GM06990 (cell line): ENCODE measurements at regions not wholly inside any gene's neighbourhood (a gene's known extent, or its start where the extent isn't known, plus 50 kb on each side); places are given as distances from the start of the nearest gene placed in this dataset.

Source experiments
- DNase-seq: peaks from one replicate; pipeline ENCODE4 v3.0.0-alpha.2; 2011; ENCODE audit not compliant: insufficient read length; ENCODE audit errors: extremely low read depth
- H3K27me3 ChIP-seq: replicated peaks from 2 replicates; pipeline ENCODE4 v1.6.0; 2011; ENCODE audit warnings: low read length; ENCODE audit not compliant: control insufficient read depth, insufficient read depth
- H3K36me3 ChIP-seq: 2 replicates; pipeline ENCODE4 v1.5.1; 2011; ENCODE audit warnings: low read length; ENCODE audit not compliant: control insufficient read depth, insufficient read depth
- H3K4me3 ChIP-seq: replicated peaks from 2 replicates; pipeline ENCODE4 v1.5.1; 2011; ENCODE audit warnings: low read depth, mild to moderate bottlenecking, control low read depth, low read length
- TF ChIP-seq, protein P1 (sequence below): IDR thresholded peaks from 2 replicates; pipeline ENCODE4 v1.5.1; 2011; ENCODE audit warnings: low read length, control low read depth, mild to moderate bottlenecking, inconsistent platforms; ENCODE audit not compliant: insufficient read depth, poor library complexity, severe bottlenecking

DNA sequence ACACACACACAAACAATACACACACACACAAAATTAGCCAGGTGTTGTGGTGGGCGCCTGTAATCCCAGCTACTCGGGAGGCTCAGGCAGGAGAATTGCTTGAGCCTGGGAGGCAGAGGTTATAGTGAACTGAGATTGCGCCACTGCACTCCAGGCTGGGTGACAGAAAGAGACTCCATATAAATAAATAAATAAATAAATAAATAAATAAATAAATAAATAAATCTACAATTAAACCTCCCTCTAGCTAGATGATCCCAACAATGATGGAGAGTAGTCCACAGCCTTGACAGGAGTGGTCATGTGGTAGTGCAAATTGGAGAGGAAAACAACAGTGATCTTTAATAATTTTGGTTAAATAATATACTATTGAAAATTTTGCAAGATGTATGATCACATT, 1739.0 kb upstream of the C9orf72 start:
- no peak for DNase-seq
- Histone ChIP-seq H3K27me3 (no peaks in the 10 kb centered on the region), H3K4me3 (no peak overlapping the region), H3K36me3 (no peaks in the 10 kb centered on the region)
- TF ChIP-seq, protein P1, sequence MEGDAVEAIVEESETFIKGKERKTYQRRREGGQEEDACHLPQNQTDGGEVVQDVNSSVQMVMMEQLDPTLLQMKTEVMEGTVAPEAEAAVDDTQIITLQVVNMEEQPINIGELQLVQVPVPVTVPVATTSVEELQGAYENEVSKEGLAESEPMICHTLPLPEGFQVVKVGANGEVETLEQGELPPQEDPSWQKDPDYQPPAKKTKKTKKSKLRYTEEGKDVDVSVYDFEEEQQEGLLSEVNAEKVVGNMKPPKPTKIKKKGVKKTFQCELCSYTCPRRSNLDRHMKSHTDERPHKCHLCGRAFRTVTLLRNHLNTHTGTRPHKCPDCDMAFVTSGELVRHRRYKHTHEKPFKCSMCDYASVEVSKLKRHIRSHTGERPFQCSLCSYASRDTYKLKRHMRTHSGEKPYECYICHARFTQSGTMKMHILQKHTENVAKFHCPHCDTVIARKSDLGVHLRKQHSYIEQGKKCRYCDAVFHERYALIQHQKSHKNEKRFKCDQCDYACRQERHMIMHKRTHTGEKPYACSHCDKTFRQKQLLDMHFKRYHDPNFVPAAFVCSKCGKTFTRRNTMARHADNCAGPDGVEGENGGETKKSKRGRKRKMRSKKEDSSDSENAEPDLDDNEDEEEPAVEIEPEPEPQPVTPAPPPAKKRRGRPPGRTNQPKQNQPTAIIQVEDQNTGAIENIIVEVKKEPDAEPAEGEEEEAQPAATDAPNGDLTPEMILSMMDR = no peak

DNA sequence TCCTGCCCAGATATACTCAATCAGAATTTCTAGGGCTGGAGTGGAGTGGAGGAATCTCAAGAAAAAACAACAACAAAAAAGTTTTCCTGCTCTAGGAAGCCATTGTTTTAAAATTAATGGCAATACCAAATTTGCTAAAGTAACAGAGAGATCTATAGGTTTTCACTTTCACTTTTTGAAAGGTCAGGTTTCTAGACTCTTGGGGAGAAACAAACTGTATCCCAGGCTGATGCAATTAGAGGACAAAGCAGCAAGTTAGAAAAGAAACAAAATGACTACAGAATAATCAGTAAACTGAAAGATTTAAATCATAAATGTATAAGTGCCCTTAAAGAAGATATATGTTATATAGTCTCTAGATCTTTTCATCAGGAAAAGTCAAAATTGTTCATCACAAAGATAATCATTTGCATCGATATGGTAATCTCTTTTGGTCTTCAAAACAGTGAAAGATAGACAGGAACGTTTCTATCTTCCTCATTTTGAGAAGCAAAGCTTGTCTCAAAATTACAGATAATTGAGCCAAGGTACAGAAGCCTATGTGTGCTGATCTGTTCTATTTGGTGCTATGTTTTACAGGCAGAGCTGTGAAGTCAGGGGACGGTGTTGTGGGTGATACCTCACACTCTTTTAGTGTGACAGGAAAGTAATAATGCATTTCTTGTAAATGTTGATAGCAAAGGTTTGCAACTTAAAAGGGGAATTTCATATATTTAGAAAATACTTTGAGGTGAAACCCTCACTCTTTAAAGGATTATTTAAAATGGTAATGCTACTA, 1746.6 kb upstream of the C9orf72 start:
- DNase-seq = no peak
- Histone ChIP-seq H3K4me3 (no peak overlapping the region), H3K36me3 (no peaks in the 10 kb centered on the region), H3K27me3 (no peaks in the 10 kb centered on the region)
- TF ChIP-seq, protein P1 = no peak

DNA sequence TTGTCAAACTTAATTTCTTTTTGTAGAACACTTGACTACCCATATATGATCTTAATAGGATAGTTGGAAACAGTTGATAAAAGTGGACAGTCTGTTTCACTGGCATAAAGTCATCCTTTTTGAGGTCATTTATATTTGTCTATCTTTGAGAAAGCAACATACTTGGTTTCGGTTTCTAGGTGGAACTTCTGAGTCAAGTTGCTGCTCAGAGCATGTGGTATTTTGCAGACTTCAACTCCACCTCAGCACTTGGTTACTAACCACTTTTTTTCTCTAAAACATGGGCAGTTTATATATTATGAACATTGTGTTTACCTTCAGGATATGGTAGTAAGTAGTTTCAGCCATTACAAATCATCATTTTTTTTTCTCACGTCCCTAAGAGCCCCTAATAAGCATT, 1749.0 kb upstream of the C9orf72 start:
- no peak for DNase-seq
- Histone ChIP-seq H3K36me3 (no peaks in the 10 kb centered on the region), H3K4me3 (no peak overlapping the region), H3K27me3 (no peaks in the 10 kb centered on the region)
- TF ChIP-seq, protein P1 = no peak

DNA sequence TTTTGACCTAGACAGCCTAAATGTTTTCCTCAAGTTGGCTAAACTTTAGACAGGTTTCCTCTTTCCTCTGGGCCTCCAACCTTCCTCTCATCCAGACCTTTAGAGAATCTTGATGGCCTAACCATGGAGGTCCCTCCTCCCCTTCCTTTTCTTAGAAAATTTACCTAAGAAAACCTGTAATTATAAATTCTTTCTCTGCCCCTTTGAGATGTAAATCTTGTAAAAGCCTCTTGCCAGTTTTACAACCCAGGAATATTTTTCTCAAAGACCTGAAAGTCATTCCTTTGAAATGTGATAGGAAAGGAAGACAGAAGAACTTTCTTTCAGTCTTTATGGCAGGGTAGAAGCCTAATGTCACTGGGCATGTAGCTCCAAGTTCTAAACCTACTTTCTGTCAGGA, 1752.6 kb upstream of the C9orf72 start:
- DNase-seq = no peak
- Histone ChIP-seq H3K36me3 (no peaks in the 10 kb centered on the region), H3K27me3 (no peaks in the 10 kb centered on the region), H3K4me3 (no peak overlapping the region)
- TF ChIP-seq, protein P1 = no peak

DNA sequence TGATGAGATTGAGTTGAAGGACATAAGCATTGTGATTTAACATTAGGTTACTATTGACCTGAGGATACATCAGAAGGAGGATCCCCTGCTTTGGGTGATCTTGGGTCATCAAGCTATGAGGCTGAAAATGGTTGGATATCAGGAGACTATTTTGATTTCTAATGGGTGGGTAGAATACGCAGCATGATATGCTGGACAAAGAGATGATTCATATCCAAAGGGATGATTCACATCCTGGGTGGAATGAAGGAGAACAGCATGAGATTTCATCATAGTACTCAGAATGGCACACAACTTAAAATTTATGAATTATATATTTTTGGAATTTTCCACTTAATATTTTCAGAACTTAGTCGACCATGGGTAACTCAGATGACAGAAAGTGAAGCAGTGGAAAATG, 1759.5 kb upstream of the C9orf72 start:
- no peaks in the 10 kb centered on the region for H3K36me3 ChIP-seq
- no peaks in the 10 kb centered on the region for H3K27me3 ChIP-seq
- no peak for DNase-seq
- H3K4me3 ChIP-seq = no peak overlapping the region
- TF ChIP-seq, protein P1 = no peak
